ENCODE measurements at regions not wholly inside any gene's neighbourhood (a gene's known extent, or its start where the extent isn't known, plus 50 kb on each side); places are given as distances from the start of the nearest gene placed in this dataset.

GRCh38 chr9:29773676-29774075 lies 2200.4 kb upstream of the C9orf72 start:
- TF ChIP-seq SUZ12 (IDR thresholded peaks at IDR 0.05; ENCODE audit: extremely low read depth, insufficient read depth, insufficient read length) (no peak), ZNF274 (IDR thresholded peaks at IDR 0.05; ENCODE audit: low read depth, low read length) (no peak)

All from NT2/D1 (cell line).